GM10266 (cell line): ENCODE measurements at regions not wholly inside any gene's neighbourhood (a gene's known extent, or its start where the extent isn't known, plus 50 kb on each side); places are given as distances from the start of the nearest gene placed in this dataset.
"Not testable (repeated sequence)": the region's sequence is repeated elsewhere in the genome, so short reads cannot be mapped to it uniquely, and the experiment has no call there.

ENCODE experiments used
- DNase-seq: peaks from one replicate; pipeline ENCODE4 v3.0.0; 2012; ENCODE audit errors: extremely low spot score
- TF ChIP-seq, protein P1 (sequence below): IDR thresholded peaks from 2 replicates; pipeline ENCODE4 v1.5.1; 2012; ENCODE audit warnings: mild to moderate bottlenecking, low read depth; ENCODE audit not compliant: control insufficient read depth, insufficient read depth; ENCODE audit errors: missing control alignments

DNA sequence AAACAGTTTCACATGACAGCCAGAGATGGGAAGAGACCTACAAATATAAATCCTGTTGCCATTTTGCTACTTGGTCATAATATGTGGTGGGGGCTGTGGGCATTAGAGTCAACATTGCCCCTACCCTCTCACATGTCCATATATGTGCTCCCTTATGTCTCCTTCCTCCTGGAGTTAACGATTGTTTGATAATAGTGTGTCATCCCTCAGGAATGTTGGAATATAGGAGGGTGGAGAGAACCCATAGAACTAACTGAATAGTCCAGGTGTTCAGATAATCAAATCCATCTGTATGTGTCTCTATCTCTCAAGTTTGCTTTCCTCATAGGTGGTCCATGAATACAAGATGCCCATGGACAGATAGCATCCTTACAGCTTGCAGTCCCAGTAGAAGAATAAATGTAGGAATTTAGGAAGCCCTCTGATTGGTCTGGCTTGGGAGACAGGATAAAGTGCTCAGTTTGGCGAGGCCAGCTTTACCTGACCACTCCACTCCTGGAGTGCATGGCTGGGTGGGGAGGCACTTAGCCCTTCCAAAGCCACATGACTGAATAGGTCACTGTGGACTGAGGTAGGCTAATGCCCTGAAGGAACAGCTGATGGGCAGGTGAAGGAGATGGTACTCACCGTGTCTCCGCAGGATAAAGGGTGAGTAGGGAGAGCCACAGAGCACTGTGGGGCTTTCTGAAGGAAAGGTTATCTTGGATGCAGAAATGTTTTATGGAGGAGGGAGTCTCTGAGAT lies 166.9 kb downstream of the CDCA7 start:
- no peak for DNase-seq
- TF ChIP-seq, protein P1, sequence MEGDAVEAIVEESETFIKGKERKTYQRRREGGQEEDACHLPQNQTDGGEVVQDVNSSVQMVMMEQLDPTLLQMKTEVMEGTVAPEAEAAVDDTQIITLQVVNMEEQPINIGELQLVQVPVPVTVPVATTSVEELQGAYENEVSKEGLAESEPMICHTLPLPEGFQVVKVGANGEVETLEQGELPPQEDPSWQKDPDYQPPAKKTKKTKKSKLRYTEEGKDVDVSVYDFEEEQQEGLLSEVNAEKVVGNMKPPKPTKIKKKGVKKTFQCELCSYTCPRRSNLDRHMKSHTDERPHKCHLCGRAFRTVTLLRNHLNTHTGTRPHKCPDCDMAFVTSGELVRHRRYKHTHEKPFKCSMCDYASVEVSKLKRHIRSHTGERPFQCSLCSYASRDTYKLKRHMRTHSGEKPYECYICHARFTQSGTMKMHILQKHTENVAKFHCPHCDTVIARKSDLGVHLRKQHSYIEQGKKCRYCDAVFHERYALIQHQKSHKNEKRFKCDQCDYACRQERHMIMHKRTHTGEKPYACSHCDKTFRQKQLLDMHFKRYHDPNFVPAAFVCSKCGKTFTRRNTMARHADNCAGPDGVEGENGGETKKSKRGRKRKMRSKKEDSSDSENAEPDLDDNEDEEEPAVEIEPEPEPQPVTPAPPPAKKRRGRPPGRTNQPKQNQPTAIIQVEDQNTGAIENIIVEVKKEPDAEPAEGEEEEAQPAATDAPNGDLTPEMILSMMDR, result no peak

DNA sequence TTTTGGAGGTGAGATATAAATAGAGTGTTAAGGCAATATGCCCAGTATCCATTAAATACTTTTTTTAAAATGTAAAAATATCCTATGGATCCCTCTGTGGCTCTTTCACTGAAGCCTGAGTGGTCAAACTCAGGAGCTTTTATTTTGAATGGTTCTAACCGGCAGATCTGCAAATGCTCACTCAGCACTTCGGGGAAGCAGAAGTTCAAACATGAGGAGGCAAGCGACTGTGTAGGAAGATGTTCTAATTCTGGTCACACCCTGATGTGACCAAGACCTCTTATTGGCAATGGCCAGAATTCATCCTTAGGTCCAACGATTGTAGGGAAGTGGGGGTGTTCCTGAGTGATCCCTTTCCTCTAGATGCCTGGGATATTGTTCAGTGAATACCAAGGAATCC lies 168.8 kb downstream of the CDCA7 start:
- TF ChIP-seq, protein P1, result no peak
- DNase-seq, result no peak

DNA sequence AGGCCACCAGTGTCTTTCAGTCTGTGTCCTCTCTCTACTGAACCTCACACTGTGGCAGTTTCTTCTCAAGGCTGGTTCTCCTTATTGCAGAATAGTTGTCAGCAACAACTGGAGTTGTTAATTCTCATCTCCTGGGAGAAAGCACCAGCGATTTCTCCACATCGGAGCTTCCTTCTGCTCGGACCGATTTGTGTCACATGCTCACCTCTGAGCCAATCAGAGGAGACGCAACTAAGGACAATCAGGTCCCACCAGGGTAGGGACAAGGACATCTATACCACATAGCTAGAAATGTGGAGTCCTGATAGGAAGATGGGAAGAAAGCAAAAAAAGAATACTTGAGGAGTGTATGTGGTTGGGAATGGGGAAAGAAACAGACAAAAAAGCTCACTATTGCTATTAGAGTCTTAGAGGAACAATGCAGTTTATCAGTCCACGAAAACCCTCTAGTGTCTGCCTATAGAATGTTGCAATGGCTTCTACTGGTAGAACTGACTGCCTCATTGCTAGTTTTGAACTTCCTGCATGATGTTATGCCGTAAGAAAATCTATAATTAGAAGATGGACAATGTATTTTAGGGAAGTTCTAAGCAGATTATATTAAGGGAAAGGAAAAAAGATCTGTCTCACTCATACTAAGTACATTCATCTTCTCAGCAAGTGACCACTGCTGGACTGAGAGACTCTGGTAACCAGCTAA lies 169.7 kb downstream of the CDCA7 start:
- DNase-seq, result no peak
- TF ChIP-seq, protein P1, result no peak

DNA sequence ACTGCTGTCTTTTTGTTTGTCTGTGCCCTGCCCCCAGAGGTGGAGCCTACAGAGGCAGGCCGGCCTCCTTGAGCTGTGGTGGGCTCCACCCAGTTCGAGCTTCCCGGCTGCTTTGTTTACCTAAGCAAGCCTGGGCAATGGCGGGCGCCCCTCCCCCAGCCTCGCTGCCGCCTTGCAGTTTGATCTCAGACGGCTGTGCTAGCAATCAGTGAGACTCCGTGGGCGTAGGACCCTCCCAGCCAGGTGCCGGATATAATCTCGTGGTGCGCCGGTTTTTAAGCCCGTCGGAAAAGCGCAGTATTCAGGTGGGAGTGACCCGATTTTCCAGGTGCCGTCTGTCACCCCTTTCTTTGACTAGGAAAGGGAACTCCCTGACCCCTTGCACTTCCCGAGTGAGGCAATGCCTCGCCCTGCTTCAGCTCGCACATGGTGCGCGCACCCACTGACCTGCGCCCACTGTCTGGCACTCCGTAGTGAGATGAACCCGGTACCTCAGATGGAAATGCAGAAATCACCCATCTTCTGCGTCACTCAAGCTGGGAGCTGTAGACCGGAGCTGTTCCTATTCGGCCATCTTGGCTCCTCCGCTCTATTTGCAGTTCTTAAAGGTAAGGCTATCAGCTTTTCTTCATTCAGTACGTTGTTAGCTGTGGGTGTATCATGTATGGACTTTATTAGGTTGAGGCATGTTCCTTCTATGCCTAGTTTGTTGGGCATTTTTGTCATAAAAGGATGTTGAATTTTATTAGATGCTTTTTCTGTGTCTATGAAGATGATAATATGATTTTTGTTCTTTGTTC lies 178.3 kb downstream of the CDCA7 start:
- DNase-seq, result not testable (repeated sequence)

DNA sequence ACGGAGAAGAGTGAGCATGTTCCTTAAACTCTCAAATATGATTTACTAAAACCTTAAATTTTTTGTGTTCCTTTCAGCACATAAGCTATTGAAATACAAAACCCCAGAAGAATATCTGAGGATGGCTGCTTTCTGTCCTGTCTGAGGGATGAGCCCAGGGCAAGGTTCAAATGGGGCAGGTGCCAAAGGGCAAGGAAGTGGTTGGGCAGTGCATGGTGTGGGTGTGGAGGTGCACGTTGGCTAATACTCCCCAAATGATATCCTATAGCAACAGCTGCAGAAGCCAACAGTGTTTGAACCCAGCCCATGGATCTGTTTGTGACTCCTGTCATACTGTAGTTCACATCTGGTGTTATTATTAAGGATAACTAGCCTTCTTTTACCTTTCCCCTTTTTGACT lies 183.0 kb downstream of the CDCA7 start:
- no peak for DNase-seq
- TF ChIP-seq, protein P1, result no peak

DNA sequence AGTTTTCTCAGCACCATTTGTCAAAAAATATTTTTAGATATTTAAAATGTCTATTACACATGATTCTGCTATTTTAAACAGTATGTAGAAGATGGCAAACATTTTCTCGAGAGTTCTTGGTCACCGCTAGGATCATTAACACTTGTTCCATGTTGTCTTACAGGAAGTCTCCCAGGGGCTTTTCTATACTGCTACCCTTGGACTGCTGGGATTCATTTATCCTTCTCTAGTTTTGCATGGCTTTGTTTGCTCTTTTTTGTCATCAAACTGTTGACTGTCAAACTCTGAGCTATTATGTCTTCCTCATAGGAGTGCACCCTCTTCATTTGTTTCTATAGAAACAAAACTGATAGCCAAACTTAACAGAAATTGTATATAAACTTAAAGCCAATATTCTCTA lies 184.9 kb downstream of the CDCA7 start:
- no peak for DNase-seq
- TF ChIP-seq, protein P1, result no peak

DNA sequence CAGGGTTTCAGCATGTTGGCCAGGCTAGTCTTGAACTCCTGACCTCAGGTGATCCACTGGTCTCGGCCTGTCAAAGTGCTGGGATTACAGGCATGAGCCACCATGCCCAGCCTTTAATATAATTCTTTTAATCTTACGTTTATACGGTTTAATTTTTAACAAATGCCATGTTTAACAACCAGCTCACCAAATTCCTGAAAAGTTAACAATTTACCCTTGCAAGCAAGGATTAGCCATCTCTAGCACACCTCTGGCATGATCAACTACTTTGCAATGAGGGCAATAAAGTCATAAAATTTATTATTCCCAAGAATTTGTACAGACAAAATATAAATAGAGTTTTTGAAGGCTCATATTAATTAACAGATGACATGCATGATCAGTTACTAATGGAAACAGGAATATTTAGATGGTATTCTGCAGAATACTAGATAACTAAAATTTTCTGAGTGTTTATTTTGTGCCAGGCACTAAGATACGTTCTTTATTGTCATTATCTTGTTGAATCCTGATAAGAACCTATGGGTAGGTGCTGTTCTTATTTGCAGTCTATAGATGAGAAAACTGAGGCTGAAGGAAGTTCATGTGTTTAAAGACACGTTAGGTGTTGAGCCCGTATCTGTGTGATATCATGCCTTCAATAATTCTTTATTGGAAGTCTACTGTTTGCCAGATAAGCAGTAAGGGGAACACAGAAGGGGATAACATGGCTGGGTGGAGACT lies 190.1 kb downstream of the CDCA7 start:
- DNase-seq, result no peak
- TF ChIP-seq, protein P1, result no peak
